Heart right ventricle (tissue), 16 donors: ENCODE measurements at regions not wholly inside any gene's neighbourhood (a gene's known extent, or its start where the extent isn't known, plus 50 kb on each side); places are given as distances from the start of the nearest gene placed in this dataset.

ENCODE experiments used
- ATAC-seq, 8 donors: fragments of 200-7000 bp; cut with Tn5 transposase; one replicate each; pipeline ENCODE4 v1.9.1; 2020; ENCODE audit warnings: mild to moderate bottlenecking in 8 of 8, moderate library complexity in 8 of 8, moderate number of reproducible peaks in 1 of 8
- DNase-seq, 2 donors: peaks; one replicate each; pipeline ENCODE4 v3.0.0-alpha.2; 2020
- H3K27ac ChIP-seq, 10 donors: fragments of 200-600 bp; sonication (generic) in 2 of 10; one replicate each; pipeline versions ENCODE4 v1.5.0 to v1.8.0; 2020 to 2022; ENCODE audit warnings: mild to moderate bottlenecking in 3 of 10
- H3K27me3 ChIP-seq, 7 donors: fragments of 200-600 bp; one replicate each; pipeline ENCODE4 v1.8.0; 2021 to 2022; ENCODE audit warnings: mild to moderate bottlenecking in 2 of 7
- H3K36me3 ChIP-seq, 9 donors: fragments of 200-600 bp; sonication (generic) in 1 of 9; one replicate each; pipeline versions ENCODE4 v1.5.0 to v1.8.0; 2020 to 2022; ENCODE audit warnings: mild to moderate bottlenecking in 2 of 9
- H3K4me1 ChIP-seq, 9 donors: fragments of 200-600 bp; sonication (generic) in 1 of 9; one replicate each; pipeline versions ENCODE4 v1.5.0 to v1.8.0; 2020 to 2022; ENCODE audit warnings: mild to moderate bottlenecking in 4 of 9
- H3K4me3 ChIP-seq, 10 donors: fragments of 200-600 bp; sonication (generic) in 2 of 10; one replicate each; pipeline versions ENCODE4 v1.5.0 to v1.8.0; 2020 to 2022; ENCODE audit warnings: mild to moderate bottlenecking in 7 of 10, moderate library complexity in 2 of 10
- H3K9me3 ChIP-seq, 11 donors: fragments of 200-600 bp in 10 of 11; sonication (generic) in 2 of 11; one replicate each; pipeline versions ENCODE4 v1.5.0 to v1.8.0; 2013 to 2022; ENCODE audit warnings: mild to moderate bottlenecking in 2 of 11, control low read depth in 1 of 11, moderate library complexity in 1 of 11
- WGBS, 2 donors: extraction: QIAGEN DNeasy Blood & Tissue Kit; methylation state at CpG; one replicate each; pipeline ENCODE4 v1.1.7; 2013; ENCODE audit warnings: inconsistent platforms in 1 of 2; 5-methylcytosine and 5-hydroxymethylcytosine counted together
- intact Hi-C, 10 donors: fragments of 100-400 bp; cut with DNase I; formaldehyde crosslinking; loops; one replicate each; pipeline versions ENCODE4 v1.11.1 to v1.14.2; 2022
- TF ChIP-seq, protein P1 (sequence below), 9 donors: fragments of 200-600 bp; sonication (generic) in 2 of 9; IDR thresholded peaks; one replicate each; pipeline versions ENCODE4 v1.5.0 to v1.8.0; 2021 to 2022; ENCODE audit warnings: antibody characterized with exemption in 9 of 9, mild to moderate bottlenecking in 5 of 9, moderate library complexity in 1 of 9
- donor health status: Arrhythmogenic right ventricular cardiomyopathy.
- donor health status: ischemic (EF 13 %, LVEDD 7.1; RV severe dilation, severe dysfunction).
- donor health status: healthy with polysubstance abuse.
- donor health status: DM: no; HTN: yes; CAD: no.
- donor health status: DM: no; HTN: no; CAD: no.
- donor health status: ischemic (EF 25% LVEDD 6.9; RV normal size, moderate dysfunction).
- donor health status: ischemic (EF 25% LVEDD 5.7; RV mildly dilated, moderate dysfunction).
- donor health status: healthy.
- donor health status: DM: yes; HTN: yes; CAD: no.
- donor health status: Ischemic cardiomyopathy.
- donor health status: ischemic (EF 35%, LVEDD 5.7; RV mildly dilated, moderate dysfunction).
- donor health status: nonischemic (EF 11% LVEDD 7.7; RV severe dilation, severe dysfunction).
- donor health status: DM: yes; HTN: yes; CAD: no.
- donor health status: PGD.
- donor health status: ischemic (EF 29% LVEDD 5.4; RV normal size, mild dysfunction).
- donor health status: nonischemic (EF 23%, LVEDD 6.1; RV moderate dilation, normal function).

DNA sequence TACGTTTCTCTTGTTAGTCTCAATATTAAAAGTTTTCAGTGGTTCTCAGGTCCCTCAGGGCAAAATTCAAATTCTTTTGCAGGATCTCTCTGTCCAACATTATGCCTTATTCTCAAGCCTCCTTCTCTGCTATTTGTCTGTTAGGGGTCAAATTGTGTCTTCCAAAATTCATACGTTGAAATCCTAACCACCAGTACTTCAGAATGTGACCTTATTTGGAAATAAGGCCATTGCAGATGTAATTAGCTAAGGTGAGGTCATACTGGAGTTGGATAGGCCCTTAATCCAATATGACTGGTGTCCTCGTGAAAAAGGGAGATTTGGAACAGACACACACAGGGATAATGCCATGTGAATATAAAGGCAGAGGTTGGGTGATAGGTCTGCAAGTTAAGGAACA is 64.1 kb upstream of the ADGRF1 start:
- Histone ChIP-seq H3K4me3 (no peak overlapping the region), H3K9me3 (no peaks in the 10 kb centered on the region), H3K27ac (no peak overlapping the region), H3K36me3 (no peaks in the 10 kb centered on the region), H3K4me1 (peaks cover 0 to 13% (median 0%) of the 10 kb centered on the region in 9 donors), H3K27me3 (peaks cover 0 to 18% (median 8%) of the 10 kb centered on the region in 7 donors)
- intact Hi-C loops = loop anchor here in 1 of 10 donors (10.0 kb wide), 1 partner anchor 139 kb away; no protein-coding TSS in a partner anchor
- 53 to 87% methylated on average over 3 of the region's 3 CpGs for WGBS, 2 donors
- no peak for ATAC-seq
- TF ChIP-seq, protein P1, sequence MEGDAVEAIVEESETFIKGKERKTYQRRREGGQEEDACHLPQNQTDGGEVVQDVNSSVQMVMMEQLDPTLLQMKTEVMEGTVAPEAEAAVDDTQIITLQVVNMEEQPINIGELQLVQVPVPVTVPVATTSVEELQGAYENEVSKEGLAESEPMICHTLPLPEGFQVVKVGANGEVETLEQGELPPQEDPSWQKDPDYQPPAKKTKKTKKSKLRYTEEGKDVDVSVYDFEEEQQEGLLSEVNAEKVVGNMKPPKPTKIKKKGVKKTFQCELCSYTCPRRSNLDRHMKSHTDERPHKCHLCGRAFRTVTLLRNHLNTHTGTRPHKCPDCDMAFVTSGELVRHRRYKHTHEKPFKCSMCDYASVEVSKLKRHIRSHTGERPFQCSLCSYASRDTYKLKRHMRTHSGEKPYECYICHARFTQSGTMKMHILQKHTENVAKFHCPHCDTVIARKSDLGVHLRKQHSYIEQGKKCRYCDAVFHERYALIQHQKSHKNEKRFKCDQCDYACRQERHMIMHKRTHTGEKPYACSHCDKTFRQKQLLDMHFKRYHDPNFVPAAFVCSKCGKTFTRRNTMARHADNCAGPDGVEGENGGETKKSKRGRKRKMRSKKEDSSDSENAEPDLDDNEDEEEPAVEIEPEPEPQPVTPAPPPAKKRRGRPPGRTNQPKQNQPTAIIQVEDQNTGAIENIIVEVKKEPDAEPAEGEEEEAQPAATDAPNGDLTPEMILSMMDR (IDR thresholded peaks at IDR 0.05) = no peak
- DNase-seq = no peak

DNA sequence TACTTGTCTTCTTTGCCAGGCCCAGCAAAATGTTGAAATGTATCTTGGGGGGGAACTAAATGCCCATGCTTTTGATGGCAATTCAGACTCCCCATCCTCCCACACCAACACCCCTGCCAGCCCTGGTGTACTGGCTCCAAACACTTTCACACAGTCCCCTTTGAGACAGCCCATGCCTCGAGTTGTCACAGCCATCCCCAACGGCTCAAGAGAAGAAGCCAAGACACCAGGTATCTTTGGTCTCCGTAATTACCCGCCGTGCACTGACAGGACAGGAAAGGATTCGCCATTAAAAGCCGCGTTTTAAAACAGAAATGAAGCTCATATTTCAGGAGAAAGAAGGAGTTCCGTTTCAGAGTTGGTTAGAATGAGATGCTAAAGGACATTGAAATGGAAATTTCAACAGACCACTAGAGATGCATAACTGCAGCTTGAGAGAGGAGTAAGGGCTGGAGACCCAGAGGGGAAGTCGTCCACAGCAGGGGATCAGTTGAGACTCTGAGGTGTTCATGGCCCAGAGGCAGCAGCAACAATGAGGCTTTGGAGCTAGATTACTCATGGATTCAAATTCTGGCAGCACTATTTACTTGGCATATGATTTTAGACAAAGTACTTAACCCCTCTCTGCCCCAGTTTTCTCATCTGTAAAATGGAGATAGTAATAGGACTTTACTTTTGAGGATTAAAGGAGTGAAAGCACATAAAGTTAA is 63.5 kb upstream of the ADGRF1 start:
- Histone ChIP-seq H3K4me1 (peaks cover 0 to 13% (median 0%) of the 10 kb centered on the region in 9 donors), H3K4me3 (no peak overlapping the region), H3K9me3 (no peaks in the 10 kb centered on the region), H3K36me3 (no peaks in the 10 kb centered on the region), H3K27me3 (peaks cover 0 to 18% (median 6%) of the 10 kb centered on the region in 7 donors), H3K27ac (no peak overlapping the region)
- 85 to 88% methylated on average over 10 of the region's 10 CpGs for WGBS, 2 donors
- TF ChIP-seq, protein P1 (IDR thresholded peaks at IDR 0.05) = no peak
- DNase-seq (no peak), ATAC-seq (no peak)
- intact Hi-C loops = loop anchor here in 1 of 10 donors (10.0 kb wide), 1 partner anchor 139 kb away; no protein-coding TSS in a partner anchor

DNA sequence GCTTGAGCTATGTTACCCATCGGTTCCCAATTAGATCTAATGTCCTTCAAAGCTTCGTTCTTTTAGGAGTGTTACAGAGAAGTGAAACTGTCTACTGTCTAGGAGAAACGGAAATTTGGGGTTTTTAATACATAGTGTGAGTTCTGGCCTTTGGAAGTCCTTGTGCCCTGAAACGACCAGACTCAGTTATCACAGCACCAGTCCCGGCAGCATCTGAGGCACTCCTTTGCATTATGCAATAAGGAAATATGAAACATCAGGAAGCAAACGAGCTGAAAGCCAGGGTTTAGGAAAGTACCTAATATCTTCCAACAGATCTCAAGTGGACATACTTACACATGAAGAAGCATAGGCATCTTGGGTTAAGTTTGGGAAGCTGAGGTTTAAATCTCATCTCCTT is 61.8 kb upstream of the ADGRF1 start:
- TF ChIP-seq, protein P1 (IDR thresholded peaks at IDR 0.05) = no peak
- peak in 4 of 8 donors; percentile 38 to 74 (median 62) for ATAC-seq
- H3K36me3 ChIP-seq = no peaks in the 10 kb centered on the region
- DNase-seq = no peak
- H3K9me3 ChIP-seq = no peaks in the 10 kb centered on the region
- H3K27ac ChIP-seq = no peak overlapping the region
- WGBS, 2 donors = 68 to 72% methylated on average over 6 of the region's 6 CpGs
- no peak overlapping the region for H3K4me3 ChIP-seq
- H3K4me1 ChIP-seq = peaks cover 0 to 13% (median 0%) of the 10 kb centered on the region in 9 donors
- peaks cover 0 to 9% (median 0%) of the 10 kb centered on the region in 7 donors for H3K27me3 ChIP-seq
- intact Hi-C loops = loop anchor here in 1 of 10 donors (10.0 kb wide), 1 partner anchor 141 kb away; no protein-coding TSS in a partner anchor

DNA sequence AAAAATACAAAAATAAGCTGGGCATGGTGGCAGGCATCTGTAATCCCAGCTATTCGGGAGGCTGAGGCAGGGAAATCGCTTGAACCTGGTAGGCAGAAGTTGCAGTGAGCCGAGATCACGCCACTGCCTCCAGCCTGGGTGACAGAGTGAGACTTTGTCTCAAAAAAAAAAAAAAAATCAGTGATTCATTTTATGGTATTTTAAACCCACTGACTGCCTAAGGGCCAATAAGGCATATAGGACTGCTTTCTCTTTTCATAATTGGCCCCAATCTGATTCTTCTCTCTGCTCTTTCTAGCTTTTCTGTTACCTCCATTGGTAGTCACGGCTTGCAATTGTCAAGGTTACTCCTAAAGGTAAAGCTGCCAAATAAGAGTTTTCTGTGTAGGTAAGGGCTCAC is 60.2 kb upstream of the ADGRF1 start:
- intact Hi-C loops = loop anchor here in 1 of 10 donors (10.0 kb wide), 1 partner anchor 142 kb away; no protein-coding TSS in a partner anchor
- Histone ChIP-seq H3K27me3 (peaks cover 0 to 9% (median 0%) of the 10 kb centered on the region in 7 donors), H3K36me3 (no peaks in the 10 kb centered on the region), H3K27ac (no peak overlapping the region), H3K4me3 (no peak overlapping the region), H3K4me1 (peaks cover 0 to 24% (median 4%) of the 10 kb centered on the region in 9 donors), H3K9me3 (no peaks in the 10 kb centered on the region)
- 98% methylated on average over 5 of the region's 5 CpGs for WGBS, 2 donors
- TF ChIP-seq, protein P1 (IDR thresholded peaks at IDR 0.05) = no peak
- ATAC-seq = no peak
- no peak for DNase-seq
